RWPE2 (cell line): ENCODE measurements at regions not wholly inside any gene's neighbourhood (a gene's known extent, or its start where the extent isn't known, plus 50 kb on each side); places are given as distances from the start of the nearest gene placed in this dataset.

Experiments used
- ATAC-seq: fragments of 200-7000 bp; cut with Tn5 transposase; 3 replicates; pipeline ENCODE4 v1.9.1; 2021; ENCODE audit warnings: low read depth
- DNase-seq: peaks from one replicate; pipeline ENCODE4 v3.0.0-alpha.2; 2020; ENCODE audit warnings: low spot score
- H3K27ac ChIP-seq: fragments of 450-650 bp; 2 replicates; pipeline ENCODE4 v1.5.1; 2017; ENCODE audit warnings: mild to moderate bottlenecking; ENCODE audit not compliant: poor library complexity, severe bottlenecking
- H3K27me3 ChIP-seq: fragments of 250-450 bp; sonication (Bioruptor Pico); 2 replicates; pipeline ENCODE4 v1.5.1; 2021; ENCODE audit warnings: mild to moderate bottlenecking, moderate library complexity; ENCODE audit not compliant: insufficient read depth, poor library complexity, severe bottlenecking
- H3K36me3 ChIP-seq: fragments of 250-450 bp; sonication (Bioruptor Pico); 2 replicates; pipeline ENCODE4 v1.5.1; 2020; ENCODE audit warnings: low read depth, mild to moderate bottlenecking, moderate library complexity
- H3K4me1 ChIP-seq: fragments of 250-450 bp; sonication (Bioruptor Pico); 2 replicates; pipeline ENCODE4 v1.5.1; 2021; ENCODE audit warnings: mild to moderate bottlenecking, moderate library complexity; ENCODE audit not compliant: insufficient read depth, poor library complexity, severe bottlenecking
- H3K4me3 ChIP-seq: fragments of 250-450 bp; sonication (Bioruptor Pico); 2 replicates; pipeline ENCODE4 v1.5.1; 2021; ENCODE audit warnings: mild to moderate bottlenecking, moderate library complexity; ENCODE audit not compliant: severe bottlenecking
- H3K9me3 ChIP-seq: fragments of 250-450 bp; sonication (Bioruptor Pico); 2 replicates; pipeline ENCODE4 v1.5.1; 2021; ENCODE audit warnings: mild to moderate bottlenecking, moderate library complexity; ENCODE audit not compliant: severe bottlenecking
- CTCF ChIP-seq: fragments of 450-650 bp; IDR thresholded peaks from one replicate; pipeline ENCODE4 v1.5.1; 2017; ENCODE audit warnings: mild to moderate bottlenecking, moderate library complexity; ENCODE audit not compliant: poor library complexity, severe bottlenecking

DNA sequence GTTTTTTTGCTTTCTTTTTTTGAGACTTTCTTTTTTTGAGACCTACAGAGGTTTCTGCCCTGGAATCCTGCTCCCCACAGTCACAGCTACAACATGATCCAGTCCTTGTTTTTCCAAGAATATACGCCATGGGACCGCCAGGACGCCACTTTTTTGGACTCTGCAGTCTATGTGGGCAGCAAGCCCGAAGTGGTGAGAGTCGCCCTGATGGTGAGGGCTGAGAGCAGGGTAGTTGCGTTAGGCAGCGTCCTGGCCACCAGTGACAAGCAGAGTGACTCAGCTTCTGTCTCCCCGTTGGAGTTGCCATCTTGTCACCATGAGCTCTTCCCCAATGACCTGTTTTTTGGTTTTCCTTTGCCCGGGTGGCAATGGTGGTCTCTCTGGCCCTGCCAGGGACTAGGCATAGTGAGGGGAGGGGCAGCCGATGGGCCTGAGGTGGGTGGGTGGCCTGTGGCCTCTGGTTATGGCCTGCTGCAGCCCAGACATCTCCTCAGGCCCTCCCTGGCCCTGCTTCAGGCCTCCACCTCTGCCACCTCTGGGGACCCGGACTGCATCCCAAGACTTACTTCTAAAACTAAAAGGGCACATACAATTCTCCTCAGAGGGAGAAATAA is 88.0 kb upstream of the MALRD1 start:
- TF ChIP-seq CTCF = no peak
- Histone ChIP-seq H3K36me3 (no peaks in the 10 kb centered on the region), H3K9me3 (no peaks in the 10 kb centered on the region), H3K27me3 (no peaks in the 10 kb centered on the region), H3K4me3 (no peak overlapping the region), H3K27ac (no peak overlapping the region), H3K4me1 (no peaks in the 10 kb centered on the region)
- no peak for DNase-seq
- ATAC-seq = no peak

GRCh38 chr10:18968159-18968558 is 80.4 kb upstream of the MALRD1 start:
- no peaks in the 10 kb centered on the region for H3K9me3 ChIP-seq
- no peaks in the 10 kb centered on the region for H3K4me1 ChIP-seq
- H3K36me3 ChIP-seq = no peaks in the 10 kb centered on the region
- DNase-seq (no peak), ATAC-seq (no peak)
- H3K27ac ChIP-seq = no peak overlapping the region
- no peak for TF ChIP-seq CTCF
- no peak overlapping the region for H3K4me3 ChIP-seq
- H3K27me3 ChIP-seq = no peaks in the 10 kb centered on the region

DNA sequence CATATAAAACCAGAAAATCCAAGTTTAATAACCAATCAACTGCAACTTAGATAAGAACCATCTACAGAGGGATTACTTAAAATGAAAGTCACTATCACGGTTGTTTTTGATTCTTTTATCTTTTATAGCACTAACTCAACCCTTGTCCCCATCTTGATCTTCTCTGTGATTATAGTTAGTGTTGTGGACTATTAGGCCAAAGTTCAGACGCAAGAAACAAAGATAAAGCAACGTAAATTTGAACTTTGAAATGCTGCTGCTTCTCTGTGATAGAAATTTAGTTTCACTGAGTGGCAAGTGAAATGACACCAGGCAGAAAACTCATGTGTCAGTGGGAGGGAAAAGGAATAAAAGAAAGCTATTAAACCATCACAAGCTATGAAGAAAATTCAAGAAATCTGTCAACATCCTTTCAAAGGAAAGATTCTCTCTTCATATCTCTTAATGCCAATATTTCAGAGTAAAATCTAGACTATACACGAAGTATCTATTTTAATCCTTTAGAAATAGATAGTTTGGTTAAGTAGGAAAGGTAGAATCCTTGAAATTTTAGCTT is 71.8 kb upstream of the MALRD1 start:
- no peak for ATAC-seq
- Histone ChIP-seq H3K27me3 (no peaks in the 10 kb centered on the region), H3K27ac (no peak overlapping the region), H3K9me3 (no peaks in the 10 kb centered on the region), H3K4me3 (no peak overlapping the region), H3K36me3 (no peaks in the 10 kb centered on the region), H3K4me1 (no peaks in the 10 kb centered on the region)
- TF ChIP-seq CTCF = no peak
- DNase-seq = no peak

DNA sequence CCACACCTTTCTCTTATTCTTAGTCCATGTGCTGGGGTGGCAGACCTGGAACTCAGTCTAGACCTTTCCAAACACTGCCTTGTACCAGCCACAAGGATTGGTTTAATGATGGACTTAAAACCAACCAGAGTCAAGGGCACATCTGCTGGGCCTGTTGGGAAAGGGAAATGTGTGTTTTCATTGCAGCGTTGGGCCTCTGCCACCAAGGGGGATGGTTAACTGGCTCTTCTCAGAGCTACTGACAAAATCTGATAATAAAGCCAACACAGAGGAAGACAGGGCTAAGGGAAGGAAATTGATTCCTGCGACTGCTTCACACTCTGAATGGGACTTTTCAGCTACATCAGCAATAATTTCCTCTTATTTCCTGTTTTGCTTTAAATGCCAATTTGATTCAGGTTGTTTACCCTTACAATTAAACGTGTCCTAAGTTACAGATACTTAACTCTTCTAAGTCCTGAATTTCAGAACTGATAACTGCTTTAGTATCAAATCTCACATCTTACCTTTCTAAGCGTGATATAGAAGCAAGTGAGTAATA is 68.4 kb upstream of the MALRD1 start:
- no peak for DNase-seq
- no peaks in the 10 kb centered on the region for H3K9me3 ChIP-seq
- H3K4me1 ChIP-seq = no peaks in the 10 kb centered on the region
- no peaks in the 10 kb centered on the region for H3K27me3 ChIP-seq
- no peak for ATAC-seq
- no peak overlapping the region for H3K27ac ChIP-seq
- no peaks in the 10 kb centered on the region for H3K36me3 ChIP-seq
- no peak overlapping the region for H3K4me3 ChIP-seq
- TF ChIP-seq CTCF = no peak

DNA sequence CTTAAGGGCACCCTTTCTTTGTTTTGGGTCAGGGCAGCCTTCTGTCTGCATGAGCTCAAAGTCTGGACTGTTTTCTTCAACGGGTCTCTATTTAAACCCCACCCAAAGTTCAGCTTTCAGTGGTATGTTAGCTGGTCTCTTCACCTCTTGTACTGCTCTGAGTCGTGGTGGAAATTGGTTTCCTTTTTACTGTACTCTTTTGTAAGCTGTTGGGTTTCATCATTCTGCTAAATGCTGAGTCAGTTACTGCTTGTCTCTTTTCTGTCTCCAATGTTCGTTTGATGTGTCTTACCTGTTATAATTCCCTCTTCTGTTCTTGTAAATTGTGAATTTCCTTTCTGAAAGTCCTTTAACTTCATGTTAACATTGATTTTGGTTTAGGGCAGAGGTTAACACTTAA is 64.1 kb upstream of the MALRD1 start:
- Histone ChIP-seq H3K36me3 (no peaks in the 10 kb centered on the region), H3K27me3 (no peaks in the 10 kb centered on the region), H3K27ac (no peak overlapping the region), H3K4me1 (no peaks in the 10 kb centered on the region), H3K9me3 (no peaks in the 10 kb centered on the region), H3K4me3 (no peak overlapping the region)
- ATAC-seq (peak; percentile 72), DNase-seq (no peak)
- TF ChIP-seq CTCF = no peak
